Endothelial cell of umbilical vein (primary cell): ENCODE measurements at regions not wholly inside any gene's neighbourhood (a gene's known extent, or its start where the extent isn't known, plus 50 kb on each side); places are given as distances from the start of the nearest gene placed in this dataset.

ENCODE experiments used
- BruUV-seq: library from RNA; stranded (reverse); fragments of 400-500 nt; replicated peaks from 2 replicates; lab custom pipeline; 2021; lab: Mats Ljungman, UMichigan
- CTCF ChIA-PET: fragments of 300-600, 350-600 bp; sonication (Branson Sonifier 250); formaldehyde crosslinking; loops from one replicate; lab custom pipeline; 2021; ENCODE audit warnings: antibody characterized with exemption, inconsistent platforms; lab: Charles Lee
- POLR2A ChIA-PET: fragments of 300-600, 350-600 bp; sonication (Branson Sonifier 250); formaldehyde crosslinking; loops from one replicate; lab custom pipeline; 2021; ENCODE audit warnings: antibody characterized with exemption, inconsistent platforms; lab: Charles Lee
- DNase-seq: peaks from one replicate; pipeline ENCODE4 v3.0.0-alpha.2; 2011; ENCODE audit warnings: low read depth, low spot score
- FAIRE-seq: peaks from 2 replicates; lab custom pipeline; 2011; peaks lifted over from hg19 to GRCh38; lab: Jason Lieb, UNC
- H2AFZ ChIP-seq: 2 replicates; pipeline ENCODE4 v1.6.0; 2012; ENCODE audit warnings: low read depth, low read length, control low read depth, inconsistent platforms
- H3K27ac ChIP-seq: 2 replicates; pipeline ENCODE4 v1.5.1; 2011; ENCODE audit warnings: low read depth, mild to moderate bottlenecking, control low read depth, low read length, moderate library complexity; ENCODE audit not compliant: insufficient read depth
- H3K27me3 ChIP-seq, 2 experiments: 2 replicates each; pipeline versions ENCODE4 v1.6.0 to v1.6.1; 2011; ENCODE audit warnings: low read length in 2 of 2, mixed read lengths in 1 of 2; ENCODE audit not compliant: control insufficient read depth in 2 of 2, insufficient read depth in 2 of 2
- H3K36me3 ChIP-seq, 2 experiments: 2 replicates in 1 of 2; 3 replicates in 1 of 2; pipeline ENCODE4 v1.5.1; 2011; ENCODE audit warnings: low read length in 2 of 2, mild to moderate bottlenecking in 1 of 2, moderate library complexity in 1 of 2; ENCODE audit not compliant: control insufficient read depth in 2 of 2, insufficient read depth in 2 of 2; ENCODE audit errors: extremely low read depth in 1 of 2
- H3K4me1 ChIP-seq: 3 replicates; pipeline ENCODE4 v1.5.1; 2011; ENCODE audit warnings: mild to moderate bottlenecking, low read length; ENCODE audit not compliant: control insufficient read depth, insufficient read depth; ENCODE audit errors: extremely low read depth
- H3K4me2 ChIP-seq: 2 replicates; pipeline ENCODE4 v1.6.1; 2011; ENCODE audit warnings: low read length, control low read depth, mixed read lengths; ENCODE audit not compliant: insufficient read depth
- H3K4me3 ChIP-seq, 3 experiments: fragments of 200-600 bp in 1 of 3; sonication (generic), shearing (Covaris generic) in 1 of 3; replicated peaks in 1 of 3; 2 replicates each; pipeline ENCODE4 v1.5.1; 2011 to 2016; ENCODE audit warnings: control low read depth in 3 of 3, low read length in 3 of 3, mild to moderate bottlenecking in 2 of 3, inconsistent platforms in 1 of 3, low read depth in 1 of 3, moderate library complexity in 1 of 3; ENCODE audit not compliant: insufficient read depth in 1 of 3
- H3K79me2 ChIP-seq: 2 replicates; pipeline ENCODE4 v1.6.0; 2012; ENCODE audit warnings: low read length, inconsistent platforms; ENCODE audit not compliant: control insufficient read depth, insufficient read depth
- H3K9ac ChIP-seq: replicated peaks from 2 replicates; pipeline ENCODE3; 2011; ENCODE audit warnings: low read length, control low read depth; ENCODE audit not compliant: insufficient read depth; ENCODE audit errors: extremely low read depth
- H3K9me1 ChIP-seq: replicated peaks from 3 replicates; pipeline ENCODE4 v1.6.0; 2011; ENCODE audit warnings: mild to moderate bottlenecking, low read length; ENCODE audit not compliant: control insufficient read depth, insufficient read depth; ENCODE audit errors: extremely low read depth
- H3K9me3 ChIP-seq: replicated peaks from 2 replicates; pipeline ENCODE4 v1.5.1; 2012; ENCODE audit warnings: low read length, inconsistent platforms; ENCODE audit not compliant: control insufficient read depth, insufficient read depth
- H4K20me1 ChIP-seq: replicated peaks from 2 replicates; pipeline ENCODE3; 2011; ENCODE audit warnings: mild to moderate bottlenecking, low read length; ENCODE audit not compliant: control insufficient read depth, insufficient read depth; ENCODE audit errors: extremely low read depth
- EZH2 ChIP-seq: IDR thresholded peaks from 2 replicates; pipeline ENCODE4 v1.6.1; 2012; ENCODE audit warnings: borderline replicate concordance, low read depth, mild to moderate bottlenecking, moderate library complexity, low read length, inconsistent platforms; ENCODE audit not compliant: severe bottlenecking
- FOS ChIP-seq: IDR thresholded peaks from 2 replicates; pipeline ENCODE4 v1.6.1; 2011; ENCODE audit warnings: mild to moderate bottlenecking, low read length, moderate library complexity, borderline replicate concordance; ENCODE audit not compliant: insufficient read depth
- GATA2 ChIP-seq: IDR thresholded peaks from 2 replicates; pipeline ENCODE4 v1.7.0; 2011; ENCODE audit warnings: low read depth, mild to moderate bottlenecking, moderate library complexity, mixed read lengths, low read length; ENCODE audit not compliant: insufficient read length, insufficient read depth
- JUN ChIP-seq: IDR thresholded peaks from 2 replicates; pipeline ENCODE4 v1.6.1; 2011; ENCODE audit warnings: borderline replicate concordance, low read depth; ENCODE audit not compliant: insufficient read length, insufficient read depth
- MYC ChIP-seq: IDR thresholded peaks from one replicate; pipeline ENCODE4 v1.6.1; 2011; ENCODE audit warnings: mild to moderate bottlenecking, low read depth, low read length
- POLR2A ChIP-seq: IDR thresholded peaks from 2 replicates; pipeline ENCODE4 v1.6.1; 2012; ENCODE audit warnings: low read depth, mild to moderate bottlenecking, control low read depth, low read length
- POLR2AphosphoS5 ChIP-seq: IDR thresholded peaks from 2 replicates; pipeline ENCODE4 v1.6.1; 2012; ENCODE audit warnings: low read depth, mild to moderate bottlenecking, control low read depth, low read length, moderate library complexity; ENCODE audit not compliant: insufficient read depth
- dilution Hi-C: fragments of 300-500 bp; cut with MboI; formaldehyde crosslinking; loops from one replicate; pipeline ENCODE4 v1.15.0; 2019; ENCODE audit warnings: low sequenced_read_pairs; ENCODE audit not compliant: extremely low pct_ligation_motif_present
- intact Hi-C: fragments of 100-400 bp; cut with micrococcal nuclease; formaldehyde crosslinking; loops from one replicate; pipeline ENCODE4 v1.10.0; 2022
- TF ChIP-seq, protein P1 (sequence below): IDR thresholded peaks from 2 replicates; pipeline ENCODE4 v1.6.1; 2011; ENCODE audit not compliant: insufficient read depth, insufficient read length
- TF ChIP-seq, protein P2 (sequence below), 2 donors: IDR thresholded peaks; 1 replicate in 1 of 2; 2 replicates in 1 of 2; pipeline ENCODE4 v1.5.1; 2011; ENCODE audit warnings: low read length in 2 of 2, mild to moderate bottlenecking in 2 of 2, moderate library complexity in 2 of 2, control low read depth in 1 of 2, inconsistent platforms in 1 of 2, low read depth in 1 of 2; ENCODE audit not compliant: insufficient read depth in 1 of 2; ENCODE audit errors: extremely low read depth in 1 of 2

DNA sequence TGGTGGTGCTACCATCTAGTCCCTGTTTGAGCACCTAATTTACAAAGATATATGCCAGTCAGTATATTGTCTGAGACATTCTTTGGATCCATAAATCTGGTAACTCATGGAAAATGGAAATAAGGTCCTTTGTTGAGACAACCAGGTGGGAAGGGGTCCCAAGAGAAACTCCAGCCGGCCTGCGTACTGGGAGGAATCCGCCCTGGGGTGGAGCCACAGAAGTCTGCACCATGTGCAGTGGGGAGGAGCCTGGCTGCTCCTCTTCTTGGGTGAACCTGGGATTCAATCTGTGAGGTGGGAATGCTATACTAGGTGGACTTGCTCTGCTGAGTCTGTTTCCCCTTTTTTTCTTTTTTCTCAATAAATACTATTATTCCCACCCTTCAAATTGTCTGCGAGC lies 339.2 kb upstream of the TNRC6C start:
- no peak overlapping the region for H3K27ac ChIP-seq
- no TSS peak for BruUV-seq
- POLR2A ChIA-PET: no interaction called here

More for the DNA sequence above, 339.2 kb upstream of the TNRC6C start:
- Histone ChIP-seq H3K36me3 (no peaks in the 10 kb centered on the region), H3K4me3 (no peak overlapping the region), H2AFZ (no peak overlapping the region), H3K9me1 (no peaks in the 10 kb centered on the region), H3K9me3 (no peaks in the 10 kb centered on the region), H3K4me1 (no peaks in the 10 kb centered on the region), H4K20me1 (no peaks in the 10 kb centered on the region), H3K27me3 (no peaks in the 10 kb centered on the region), H3K9ac (no peak overlapping the region), H3K79me2 (no peaks in the 10 kb centered on the region), H3K4me2 (no peak overlapping the region)
- no peak for DNase-seq
- CTCF ChIA-PET: interaction anchor here (0.8 kb wide), 1 partner anchor 77 kb away, joined by 3 read pairs; no protein-coding TSS in a partner anchor
- TF ChIP-seq GATA2: no peak
- TF ChIP-seq, protein P1, sequence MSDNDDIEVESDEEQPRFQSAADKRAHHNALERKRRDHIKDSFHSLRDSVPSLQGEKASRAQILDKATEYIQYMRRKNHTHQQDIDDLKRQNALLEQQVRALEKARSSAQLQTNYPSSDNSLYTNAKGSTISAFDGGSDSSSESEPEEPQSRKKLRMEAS: no peak
- no peak for TF ChIP-seq POLR2AphosphoS5
- TF ChIP-seq, protein P2, sequence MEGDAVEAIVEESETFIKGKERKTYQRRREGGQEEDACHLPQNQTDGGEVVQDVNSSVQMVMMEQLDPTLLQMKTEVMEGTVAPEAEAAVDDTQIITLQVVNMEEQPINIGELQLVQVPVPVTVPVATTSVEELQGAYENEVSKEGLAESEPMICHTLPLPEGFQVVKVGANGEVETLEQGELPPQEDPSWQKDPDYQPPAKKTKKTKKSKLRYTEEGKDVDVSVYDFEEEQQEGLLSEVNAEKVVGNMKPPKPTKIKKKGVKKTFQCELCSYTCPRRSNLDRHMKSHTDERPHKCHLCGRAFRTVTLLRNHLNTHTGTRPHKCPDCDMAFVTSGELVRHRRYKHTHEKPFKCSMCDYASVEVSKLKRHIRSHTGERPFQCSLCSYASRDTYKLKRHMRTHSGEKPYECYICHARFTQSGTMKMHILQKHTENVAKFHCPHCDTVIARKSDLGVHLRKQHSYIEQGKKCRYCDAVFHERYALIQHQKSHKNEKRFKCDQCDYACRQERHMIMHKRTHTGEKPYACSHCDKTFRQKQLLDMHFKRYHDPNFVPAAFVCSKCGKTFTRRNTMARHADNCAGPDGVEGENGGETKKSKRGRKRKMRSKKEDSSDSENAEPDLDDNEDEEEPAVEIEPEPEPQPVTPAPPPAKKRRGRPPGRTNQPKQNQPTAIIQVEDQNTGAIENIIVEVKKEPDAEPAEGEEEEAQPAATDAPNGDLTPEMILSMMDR (IDR thresholded peaks at IDR 0.05; ENCODE audit: extremely low read depth in 1 of 2, insufficient read depth in 1 of 2, low read depth in 1 of 2, low read length in 2 of 2): no peak
- TF ChIP-seq MYC: no peak
- no peak for TF ChIP-seq EZH2
- no peak for TF ChIP-seq POLR2A
- TF ChIP-seq JUN: no peak
- no peak for TF ChIP-seq FOS
- no peak for FAIRE-seq
- dilution Hi-C loops (no loop called here), intact Hi-C loops (no loop called here)
